ENCODE measurements at regions not wholly inside any gene's neighbourhood (a gene's known extent, or its start where the extent isn't known, plus 50 kb on each side); places are given as distances from the start of the nearest gene placed in this dataset.

GRCh38 chrX:120732461-120732860 lies 102.6 kb upstream of the C1GALT1C1 start:
- TF ChIP-seq EP300 (IDR thresholded peaks at IDR 0.05) (no peak), CTCF (IDR thresholded peaks at IDR 0.05) (no peak), POLR2A (IDR thresholded peaks at IDR 0.05) (no peak)

Measured in sigmoid colon (tissue), 4 donors.